GM13977 (cell line): ENCODE measurements at regions not wholly inside any gene's neighbourhood (a gene's known extent, or its start where the extent isn't known, plus 50 kb on each side); places are given as distances from the start of the nearest gene placed in this dataset.

ENCODE experiments used
- DNase-seq: peaks from one replicate; pipeline ENCODE4 v3.0.0; 2012; ENCODE audit warnings: low spot score
- CTCF ChIP-seq: IDR thresholded peaks from 2 replicates; pipeline ENCODE4 v1.5.1; 2012; ENCODE audit warnings: mild to moderate bottlenecking, control low read depth; ENCODE audit not compliant: insufficient read depth; ENCODE audit errors: extremely low read depth, missing control alignments
- in situ Hi-C: fragments of 300-500 bp; cut with MboI; formaldehyde crosslinking; loops from one replicate; pipeline ENCODE4 v1.12.0; 2022; ENCODE audit warnings: low sequenced_read_pairs, low pct_unique_long_range_greater_than_20kb, mixed read lengths, inconsistent platforms; ENCODE audit not compliant: unreplicated experiment

GRCh38 chr4:128553686-128554515 is 255.6 kb upstream of the JADE1 start:
- DNase-seq, result no peak
- no peak for TF ChIP-seq CTCF
- in situ Hi-C loops, result no loop called here

- DNase-seq, result no peak
- no peak for TF ChIP-seq CTCF
- in situ Hi-C loops, result no loop called here
Observed at GRCh38 chr4:128552586-128552907, 257.0 kb upstream of the JADE1 start.

GRCh38 chr4:128551280-128551679 is 258.2 kb upstream of the JADE1 start:
- no peak for DNase-seq
- TF ChIP-seq CTCF, result no peak
- in situ Hi-C loops, result no loop called here

- no peak for DNase-seq
- in situ Hi-C loops, result no loop called here
- TF ChIP-seq CTCF, result no peak
Observed at GRCh38 chr4:128550060-128550459, 259.4 kb upstream of the JADE1 start.

GRCh38 chr4:128549636-128550035 is 259.9 kb upstream of the JADE1 start:
- in situ Hi-C loops, result no loop called here
- DNase-seq, result no peak
- TF ChIP-seq CTCF, result no peak

- TF ChIP-seq CTCF, result no peak
- in situ Hi-C loops, result no loop called here
- no peak for DNase-seq
Observed at GRCh38 chr4:128548381-128548780, 260.8 kb upstream of the PGRMC2 start.
